ENCODE measurements at regions not wholly inside any gene's neighbourhood (a gene's known extent, or its start where the extent isn't known, plus 50 kb on each side); places are given as distances from the start of the nearest gene placed in this dataset.

GRCh38 chr2:215717501-215718381, 281.9 kb upstream of the FN1 start (continued):
- no peak for TF ChIP-seq BRCA1 (IDR thresholded peaks at IDR 0.05; ENCODE audit: low read depth, low read length)
- TF ChIP-seq CBX8 (IDR thresholded peaks at IDR 0.05; ENCODE audit: borderline replicate concordance, low read depth, low read length): no peak

Measured in H1 (cell line).